ENCODE measurements at regions not wholly inside any gene's neighbourhood (a gene's known extent, or its start where the extent isn't known, plus 50 kb on each side); places are given as distances from the start of the nearest gene placed in this dataset.

DNA sequence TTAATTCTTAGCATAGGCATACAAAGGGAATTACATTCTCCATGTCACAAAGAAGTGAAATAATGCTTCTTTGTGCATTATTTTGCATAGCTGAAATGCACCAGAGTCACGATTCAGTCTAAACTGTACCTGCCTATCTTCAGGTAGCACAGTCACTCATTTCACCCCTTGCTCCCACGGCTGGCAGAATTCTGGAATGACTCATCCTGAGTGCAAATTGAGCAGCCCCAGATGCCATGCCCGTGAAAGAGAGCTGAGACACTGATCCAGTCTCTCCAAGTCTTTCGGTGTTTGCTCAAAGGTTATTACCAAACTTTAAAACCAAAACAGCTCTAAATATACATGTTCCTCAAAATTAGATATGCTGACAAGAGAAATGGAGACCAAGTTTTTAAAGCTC is 168.3 kb upstream of the POU3F3 start:
- TF ChIP-seq, protein P1, sequence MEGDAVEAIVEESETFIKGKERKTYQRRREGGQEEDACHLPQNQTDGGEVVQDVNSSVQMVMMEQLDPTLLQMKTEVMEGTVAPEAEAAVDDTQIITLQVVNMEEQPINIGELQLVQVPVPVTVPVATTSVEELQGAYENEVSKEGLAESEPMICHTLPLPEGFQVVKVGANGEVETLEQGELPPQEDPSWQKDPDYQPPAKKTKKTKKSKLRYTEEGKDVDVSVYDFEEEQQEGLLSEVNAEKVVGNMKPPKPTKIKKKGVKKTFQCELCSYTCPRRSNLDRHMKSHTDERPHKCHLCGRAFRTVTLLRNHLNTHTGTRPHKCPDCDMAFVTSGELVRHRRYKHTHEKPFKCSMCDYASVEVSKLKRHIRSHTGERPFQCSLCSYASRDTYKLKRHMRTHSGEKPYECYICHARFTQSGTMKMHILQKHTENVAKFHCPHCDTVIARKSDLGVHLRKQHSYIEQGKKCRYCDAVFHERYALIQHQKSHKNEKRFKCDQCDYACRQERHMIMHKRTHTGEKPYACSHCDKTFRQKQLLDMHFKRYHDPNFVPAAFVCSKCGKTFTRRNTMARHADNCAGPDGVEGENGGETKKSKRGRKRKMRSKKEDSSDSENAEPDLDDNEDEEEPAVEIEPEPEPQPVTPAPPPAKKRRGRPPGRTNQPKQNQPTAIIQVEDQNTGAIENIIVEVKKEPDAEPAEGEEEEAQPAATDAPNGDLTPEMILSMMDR (conservative IDR thresholded peaks at IDR 0.05; ENCODE audit: low read depth in 2 of 2), result no peak
- TF ChIP-seq CREB1 (CRISPR knock-in tag; IDR thresholded peaks at IDR 0.05; ENCODE audit: low read depth), result no peak
- TF ChIP-seq, protein P2, sequence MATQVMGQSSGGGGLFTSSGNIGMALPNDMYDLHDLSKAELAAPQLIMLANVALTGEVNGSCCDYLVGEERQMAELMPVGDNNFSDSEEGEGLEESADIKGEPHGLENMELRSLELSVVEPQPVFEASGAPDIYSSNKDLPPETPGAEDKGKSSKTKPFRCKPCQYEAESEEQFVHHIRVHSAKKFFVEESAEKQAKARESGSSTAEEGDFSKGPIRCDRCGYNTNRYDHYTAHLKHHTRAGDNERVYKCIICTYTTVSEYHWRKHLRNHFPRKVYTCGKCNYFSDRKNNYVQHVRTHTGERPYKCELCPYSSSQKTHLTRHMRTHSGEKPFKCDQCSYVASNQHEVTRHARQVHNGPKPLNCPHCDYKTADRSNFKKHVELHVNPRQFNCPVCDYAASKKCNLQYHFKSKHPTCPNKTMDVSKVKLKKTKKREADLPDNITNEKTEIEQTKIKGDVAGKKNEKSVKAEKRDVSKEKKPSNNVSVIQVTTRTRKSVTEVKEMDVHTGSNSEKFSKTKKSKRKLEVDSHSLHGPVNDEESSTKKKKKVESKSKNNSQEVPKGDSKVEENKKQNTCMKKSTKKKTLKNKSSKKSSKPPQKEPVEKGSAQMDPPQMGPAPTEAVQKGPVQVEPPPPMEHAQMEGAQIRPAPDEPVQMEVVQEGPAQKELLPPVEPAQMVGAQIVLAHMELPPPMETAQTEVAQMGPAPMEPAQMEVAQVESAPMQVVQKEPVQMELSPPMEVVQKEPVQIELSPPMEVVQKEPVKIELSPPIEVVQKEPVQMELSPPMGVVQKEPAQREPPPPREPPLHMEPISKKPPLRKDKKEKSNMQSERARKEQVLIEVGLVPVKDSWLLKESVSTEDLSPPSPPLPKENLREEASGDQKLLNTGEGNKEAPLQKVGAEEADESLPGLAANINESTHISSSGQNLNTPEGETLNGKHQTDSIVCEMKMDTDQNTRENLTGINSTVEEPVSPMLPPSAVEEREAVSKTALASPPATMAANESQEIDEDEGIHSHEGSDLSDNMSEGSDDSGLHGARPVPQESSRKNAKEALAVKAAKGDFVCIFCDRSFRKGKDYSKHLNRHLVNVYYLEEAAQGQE (IDR thresholded peaks at IDR 0.05; ENCODE audit: unreplicated experiment), result no peak
- TF ChIP-seq EZH2phosphoT487 (IDR thresholded peaks at IDR 0.05; ENCODE audit: unreplicated experiment), result no peak
- TF ChIP-seq POLR2AphosphoS5 (IDR thresholded peaks at IDR 0.05; ENCODE audit: low read depth), result no peak
- no peak for TF ChIP-seq EZH2 (IDR thresholded peaks at IDR 0.05; ENCODE audit: low read depth, unreplicated experiment)
- TF ChIP-seq JUNB (IDR thresholded peaks at IDR 0.05; ENCODE audit: unreplicated experiment), result no peak
